ENCODE measurements at regions not wholly inside any gene's neighbourhood (a gene's known extent, or its start where the extent isn't known, plus 50 kb on each side); places are given as distances from the start of the nearest gene placed in this dataset.

DNA sequence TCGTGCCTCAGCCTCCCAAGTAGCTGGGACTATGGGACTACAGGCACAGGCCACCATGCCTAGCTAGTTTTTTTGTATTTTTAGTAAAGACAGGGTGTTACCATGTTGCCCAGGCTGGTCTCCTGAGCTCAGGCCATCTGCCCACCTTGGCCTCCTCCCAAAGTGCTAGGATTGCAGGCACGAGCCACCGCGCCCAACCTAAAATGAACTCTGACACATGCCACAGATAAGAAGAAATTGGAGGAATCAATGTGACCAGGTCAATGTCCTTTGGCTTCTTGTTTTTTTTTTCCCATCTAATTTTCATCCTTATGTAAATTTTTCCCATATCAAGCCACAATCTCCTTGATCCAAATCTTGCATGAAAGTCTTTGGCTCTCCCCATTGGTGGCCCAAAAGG lies 68.1 kb upstream of the SOX21 start:
- TF ChIP-seq, protein P1, sequence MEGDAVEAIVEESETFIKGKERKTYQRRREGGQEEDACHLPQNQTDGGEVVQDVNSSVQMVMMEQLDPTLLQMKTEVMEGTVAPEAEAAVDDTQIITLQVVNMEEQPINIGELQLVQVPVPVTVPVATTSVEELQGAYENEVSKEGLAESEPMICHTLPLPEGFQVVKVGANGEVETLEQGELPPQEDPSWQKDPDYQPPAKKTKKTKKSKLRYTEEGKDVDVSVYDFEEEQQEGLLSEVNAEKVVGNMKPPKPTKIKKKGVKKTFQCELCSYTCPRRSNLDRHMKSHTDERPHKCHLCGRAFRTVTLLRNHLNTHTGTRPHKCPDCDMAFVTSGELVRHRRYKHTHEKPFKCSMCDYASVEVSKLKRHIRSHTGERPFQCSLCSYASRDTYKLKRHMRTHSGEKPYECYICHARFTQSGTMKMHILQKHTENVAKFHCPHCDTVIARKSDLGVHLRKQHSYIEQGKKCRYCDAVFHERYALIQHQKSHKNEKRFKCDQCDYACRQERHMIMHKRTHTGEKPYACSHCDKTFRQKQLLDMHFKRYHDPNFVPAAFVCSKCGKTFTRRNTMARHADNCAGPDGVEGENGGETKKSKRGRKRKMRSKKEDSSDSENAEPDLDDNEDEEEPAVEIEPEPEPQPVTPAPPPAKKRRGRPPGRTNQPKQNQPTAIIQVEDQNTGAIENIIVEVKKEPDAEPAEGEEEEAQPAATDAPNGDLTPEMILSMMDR (IDR thresholded peaks at IDR 0.05) = no peak
- TF ChIP-seq EZH2 (IDR thresholded peaks at IDR 0.05) = no peak

Data from neural progenitor cell (in vitro differentiated cells).